DOHH2 (cell line): ENCODE measurements at regions not wholly inside any gene's neighbourhood (a gene's known extent, or its start where the extent isn't known, plus 50 kb on each side); places are given as distances from the start of the nearest gene placed in this dataset.

Experiments
- H3F3A ChIP-seq: fragments of 200-600 bp; sonication (generic), shearing (Covaris generic); 2 replicates; pipeline ENCODE4 v1.6.0; 2016; ENCODE audit warnings: antibody characterized with exemption, mild to moderate bottlenecking; ENCODE audit not compliant: control insufficient read depth, insufficient read depth
- H3K27ac ChIP-seq: fragments of 200-600 bp; sonication (generic); 2 replicates; pipeline ENCODE4 v1.5.1; 2014; ENCODE audit warnings: low read depth, mild to moderate bottlenecking, low read length, moderate library complexity
- H3K27me3 ChIP-seq: fragments of 200-600 bp; sonication (generic); 2 replicates; pipeline ENCODE4 v1.6.1; 2014; ENCODE audit warnings: mild to moderate bottlenecking, low read length, mixed read lengths; ENCODE audit not compliant: control insufficient read depth
- H3K36me3 ChIP-seq: fragments of 200-600 bp; sonication (generic); 2 replicates; pipeline ENCODE4 v1.6.1; 2014; ENCODE audit warnings: mild to moderate bottlenecking, low read length, moderate library complexity, mixed read lengths; ENCODE audit not compliant: control insufficient read depth
- H3K4me1 ChIP-seq: fragments of 200-600 bp; sonication (generic); 2 replicates; pipeline ENCODE4 v1.6.1; 2014; ENCODE audit warnings: mild to moderate bottlenecking, low read length, mixed read lengths; ENCODE audit not compliant: control insufficient read depth
- H3K4me2 ChIP-seq: fragments of 200-600 bp; sonication (generic); 2 replicates; pipeline ENCODE4 v1.6.0; 2014; ENCODE audit warnings: mild to moderate bottlenecking, low read length, moderate library complexity
- H3K4me3 ChIP-seq: fragments of 200-600 bp; sonication (generic); 2 replicates; pipeline ENCODE4 v1.5.1; 2014; ENCODE audit warnings: mild to moderate bottlenecking, low read length, mixed read lengths
- H3K79me2 ChIP-seq: fragments of 200-600 bp; sonication (generic); 2 replicates; pipeline ENCODE4 v1.6.1; 2014; ENCODE audit warnings: mild to moderate bottlenecking, low read length, mixed read lengths; ENCODE audit not compliant: control insufficient read depth
- H3K9me2 ChIP-seq: fragments of 200-600 bp; sonication (generic); replicated peaks from 2 replicates; pipeline ENCODE4 v1.6.1; 2014; ENCODE audit warnings: mild to moderate bottlenecking, low read length, mixed read lengths; ENCODE audit not compliant: control insufficient read depth
- H3K9me3 ChIP-seq: fragments of 200-600 bp; sonication (generic); 2 replicates; pipeline ENCODE4 v1.6.1; 2014; ENCODE audit warnings: antibody characterized with exemption, low read length, mixed read lengths; ENCODE audit not compliant: control insufficient read depth, insufficient read depth
- H4K20me1 ChIP-seq: fragments of 200-600 bp; sonication (generic); 2 replicates; pipeline ENCODE4 v1.6.0; 2014; ENCODE audit warnings: low read depth, mild to moderate bottlenecking, antibody characterized with exemption, low read length, moderate library complexity; ENCODE audit not compliant: control insufficient read depth, insufficient read depth
- EZH2phosphoT487 ChIP-seq: fragments of 200-600 bp; sonication (generic); IDR thresholded peaks from 2 replicates; pipeline ENCODE4 v1.6.1; 2017; ENCODE audit warnings: borderline replicate concordance, mild to moderate bottlenecking, antibody characterized with exemption, low read length, moderate library complexity, mixed read lengths
- TF ChIP-seq, protein P1 (sequence below): fragments of 200-600 bp; sonication (generic); IDR thresholded peaks from one replicate; pipeline ENCODE4 v1.5.1; 2014; ENCODE audit warnings: antibody characterized with exemption, mild to moderate bottlenecking, low read depth, low read length; ENCODE audit not compliant: poor library complexity, severe bottlenecking

DNA sequence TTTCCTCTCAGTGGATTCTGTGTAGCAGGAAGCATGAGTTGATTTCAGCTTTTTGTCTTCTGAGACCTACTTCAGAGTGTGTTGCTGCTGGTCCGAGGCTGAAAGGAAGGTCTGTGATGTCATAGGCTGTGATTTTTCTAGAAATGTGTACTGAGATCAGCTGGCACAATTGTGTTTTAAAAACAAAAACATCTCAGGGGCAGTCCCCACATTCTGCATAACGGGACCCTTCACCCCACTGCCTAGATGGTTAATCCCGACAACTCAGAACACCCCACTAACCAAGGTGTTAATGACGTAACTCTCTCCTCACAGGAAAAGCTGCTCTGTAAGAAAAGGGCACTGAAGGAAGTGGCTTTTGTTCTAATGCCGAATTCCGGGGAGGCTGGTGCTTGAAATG lies 59.8 kb upstream of the PPP2R5A start:
- TF ChIP-seq, protein P1, sequence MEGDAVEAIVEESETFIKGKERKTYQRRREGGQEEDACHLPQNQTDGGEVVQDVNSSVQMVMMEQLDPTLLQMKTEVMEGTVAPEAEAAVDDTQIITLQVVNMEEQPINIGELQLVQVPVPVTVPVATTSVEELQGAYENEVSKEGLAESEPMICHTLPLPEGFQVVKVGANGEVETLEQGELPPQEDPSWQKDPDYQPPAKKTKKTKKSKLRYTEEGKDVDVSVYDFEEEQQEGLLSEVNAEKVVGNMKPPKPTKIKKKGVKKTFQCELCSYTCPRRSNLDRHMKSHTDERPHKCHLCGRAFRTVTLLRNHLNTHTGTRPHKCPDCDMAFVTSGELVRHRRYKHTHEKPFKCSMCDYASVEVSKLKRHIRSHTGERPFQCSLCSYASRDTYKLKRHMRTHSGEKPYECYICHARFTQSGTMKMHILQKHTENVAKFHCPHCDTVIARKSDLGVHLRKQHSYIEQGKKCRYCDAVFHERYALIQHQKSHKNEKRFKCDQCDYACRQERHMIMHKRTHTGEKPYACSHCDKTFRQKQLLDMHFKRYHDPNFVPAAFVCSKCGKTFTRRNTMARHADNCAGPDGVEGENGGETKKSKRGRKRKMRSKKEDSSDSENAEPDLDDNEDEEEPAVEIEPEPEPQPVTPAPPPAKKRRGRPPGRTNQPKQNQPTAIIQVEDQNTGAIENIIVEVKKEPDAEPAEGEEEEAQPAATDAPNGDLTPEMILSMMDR = no peak
- no peak for TF ChIP-seq EZH2phosphoT487
- Histone ChIP-seq H3K9me2 (no peaks in the 10 kb centered on the region), H3K36me3 (no peaks in the 10 kb centered on the region), H4K20me1 (no peaks in the 10 kb centered on the region), H3K4me3 (no peak overlapping the region), H3K9me3 (no peaks in the 10 kb centered on the region), H3K27ac (no peak overlapping the region), H3K4me2 (no peak overlapping the region), H3K79me2 (no peaks in the 10 kb centered on the region), H3F3A (no peaks in the 10 kb centered on the region), H3K27me3 (peaks cover 21% of the 10 kb centered on the region), H3K4me1 (no peaks in the 10 kb centered on the region)

GRCh38 chr1:212225871-212226302 lies 59.3 kb upstream of the PPP2R5A start:
- no peaks in the 10 kb centered on the region for H3F3A ChIP-seq
- no peaks in the 10 kb centered on the region for H3K79me2 ChIP-seq
- H3K9me3 ChIP-seq = no peaks in the 10 kb centered on the region
- H4K20me1 ChIP-seq = no peaks in the 10 kb centered on the region
- no peaks in the 10 kb centered on the region for H3K4me1 ChIP-seq
- no peak for TF ChIP-seq EZH2phosphoT487
- TF ChIP-seq, protein P1 = no peak
- H3K9me2 ChIP-seq = no peaks in the 10 kb centered on the region
- H3K36me3 ChIP-seq = no peaks in the 10 kb centered on the region
- H3K27ac ChIP-seq = no peak overlapping the region
- no peak overlapping the region for H3K4me3 ChIP-seq
- no peak overlapping the region for H3K4me2 ChIP-seq
- H3K27me3 ChIP-seq = peaks cover 22% of the 10 kb centered on the region

GRCh38 chr1:212226467-212226866 lies 58.7 kb upstream of the PPP2R5A start:
- Histone ChIP-seq H3K4me2 (no peak overlapping the region), H3K9me3 (no peaks in the 10 kb centered on the region), H3K27me3 (peaks cover 26% of the 10 kb centered on the region), H3F3A (no peaks in the 10 kb centered on the region), H3K4me3 (no peak overlapping the region), H4K20me1 (no peaks in the 10 kb centered on the region), H3K9me2 (no peaks in the 10 kb centered on the region), H3K4me1 (no peaks in the 10 kb centered on the region), H3K27ac (no peak overlapping the region), H3K36me3 (no peaks in the 10 kb centered on the region), H3K79me2 (no peaks in the 10 kb centered on the region)
- no peak for TF ChIP-seq EZH2phosphoT487
- TF ChIP-seq, protein P1 = no peak

GRCh38 chr1:212228076-212228475 lies 57.1 kb upstream of the PPP2R5A start:
- H3K36me3 ChIP-seq = no peaks in the 10 kb centered on the region
- H3K9me3 ChIP-seq = no peaks in the 10 kb centered on the region
- no peak overlapping the region for H3K4me3 ChIP-seq
- no peak overlapping the region for H3K4me2 ChIP-seq
- no peaks in the 10 kb centered on the region for H4K20me1 ChIP-seq
- TF ChIP-seq, protein P1 = no peak
- TF ChIP-seq EZH2phosphoT487 = no peak
- H3K27me3 ChIP-seq = peaks cover 30% of the 10 kb centered on the region
- no peaks in the 10 kb centered on the region for H3F3A ChIP-seq
- no peaks in the 10 kb centered on the region for H3K4me1 ChIP-seq
- H3K79me2 ChIP-seq = no peaks in the 10 kb centered on the region
- no peak overlapping the region for H3K27ac ChIP-seq
- no peaks in the 10 kb centered on the region for H3K9me2 ChIP-seq
